Skeletal muscle cell (primary cell): ENCODE measurements at regions not wholly inside any gene's neighbourhood (a gene's known extent, or its start where the extent isn't known, plus 50 kb on each side); places are given as distances from the start of the nearest gene placed in this dataset.

Experiments used
- DNase-seq: peaks from one replicate; pipeline ENCODE4 v3.0.0-alpha.2; 2010; ENCODE audit warnings: low read depth
- H3K4me3 ChIP-seq: 2 replicates; pipeline ENCODE4 v1.5.1; 2011; ENCODE audit warnings: low read depth, mild to moderate bottlenecking, control low read depth, low read length, moderate library complexity

DNA sequence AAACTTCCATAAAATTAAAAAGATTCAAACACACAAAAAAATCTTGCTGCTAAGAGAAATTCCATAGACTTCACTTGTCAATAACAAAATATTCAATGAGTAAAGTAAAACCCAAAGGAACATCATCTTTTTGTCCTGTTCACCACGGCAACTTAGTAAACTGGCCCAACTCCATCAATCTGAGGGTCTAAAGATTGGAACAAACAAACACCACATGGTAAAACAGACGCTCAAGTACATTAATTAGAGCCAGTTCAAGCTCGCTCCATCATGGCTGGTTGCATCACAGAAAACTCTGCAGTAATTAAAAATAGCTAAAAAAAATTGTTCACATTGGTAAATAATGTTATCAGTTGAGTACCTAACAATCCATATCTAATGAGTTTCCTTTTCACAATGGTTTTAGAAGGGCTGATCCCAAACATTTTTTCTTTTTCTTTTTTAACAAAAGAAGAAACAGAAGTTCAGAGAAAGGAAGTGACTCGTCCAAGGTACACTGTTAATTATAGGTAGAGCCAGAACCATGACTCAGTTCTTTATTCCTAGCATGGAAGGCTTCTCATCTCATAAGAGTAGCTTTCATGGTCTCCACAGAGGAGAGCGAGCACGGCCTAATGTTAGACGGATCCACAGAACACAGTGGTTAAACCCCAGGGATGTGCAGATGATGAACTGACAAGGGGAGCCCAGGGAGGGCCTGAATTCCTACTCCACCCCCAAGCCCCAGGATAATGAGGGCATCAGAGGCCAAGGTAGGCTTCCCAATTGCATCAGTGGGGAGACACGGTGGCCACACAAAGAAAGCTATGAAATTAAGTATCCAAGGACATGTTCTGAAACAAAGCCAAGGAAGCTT lies 79.2 kb upstream of the ARHGEF3 start:
- no peak overlapping the region for H3K4me3 ChIP-seq
- no peak for DNase-seq

DNA sequence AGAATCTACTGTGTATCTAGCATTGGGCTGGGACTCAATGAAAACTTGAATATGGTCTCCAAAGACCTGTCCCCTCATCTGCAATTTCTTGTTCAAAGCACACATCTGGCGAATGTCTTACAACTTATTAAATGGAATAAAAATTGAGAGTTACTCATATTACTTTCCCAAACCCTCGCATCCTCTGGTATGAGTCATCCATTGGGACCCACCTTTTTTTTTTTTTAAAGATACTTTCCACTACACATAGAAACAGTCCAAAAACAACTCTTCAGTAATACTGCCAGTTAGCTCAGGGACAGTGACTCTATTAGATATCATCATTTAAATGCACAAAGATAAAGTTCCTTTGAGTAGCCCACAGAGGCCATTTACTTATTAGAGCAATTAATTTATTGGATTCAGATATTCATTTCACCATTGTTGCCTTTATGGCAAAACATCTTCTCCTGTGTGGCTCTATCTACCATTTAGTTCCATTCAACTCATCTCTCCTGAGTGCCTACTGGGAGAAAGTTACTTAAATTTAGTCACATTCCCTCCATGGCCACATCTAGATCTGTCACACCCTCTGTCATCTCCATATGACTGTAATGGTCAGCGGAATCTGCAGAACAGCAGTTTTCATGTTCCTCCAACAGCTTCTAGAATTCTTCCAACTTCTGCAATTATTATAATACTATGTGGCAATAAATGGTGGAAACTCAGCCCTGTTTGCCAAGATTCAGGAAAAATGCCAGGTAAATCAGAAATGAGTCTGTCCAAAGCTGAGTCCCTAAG lies 77.9 kb upstream of the ARHGEF3 start:
- DNase-seq = no peak
- no peak overlapping the region for H3K4me3 ChIP-seq

DNA sequence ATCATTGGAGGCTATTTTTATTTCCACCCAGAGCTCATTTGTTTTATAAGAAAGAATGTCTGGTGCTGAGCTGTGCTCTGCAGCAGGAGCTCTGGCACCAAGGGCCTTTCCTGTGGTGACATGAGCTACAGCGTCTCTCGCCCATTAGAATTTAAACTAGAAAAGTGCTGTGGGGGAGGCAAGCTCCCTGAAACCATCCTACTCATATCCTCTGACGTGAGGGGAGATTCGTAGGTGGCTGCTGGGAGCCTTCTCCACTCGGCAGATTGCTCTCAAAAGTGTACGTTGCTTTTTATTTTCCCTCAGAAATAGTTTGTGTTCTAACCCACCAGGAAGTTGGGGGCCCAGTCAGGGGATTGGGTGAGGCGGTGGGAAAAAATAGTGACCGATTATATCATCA lies 76.3 kb upstream of the ARHGEF3 start:
- DNase-seq = peak; percentile 47
- H3K4me3 ChIP-seq = no peak overlapping the region

DNA sequence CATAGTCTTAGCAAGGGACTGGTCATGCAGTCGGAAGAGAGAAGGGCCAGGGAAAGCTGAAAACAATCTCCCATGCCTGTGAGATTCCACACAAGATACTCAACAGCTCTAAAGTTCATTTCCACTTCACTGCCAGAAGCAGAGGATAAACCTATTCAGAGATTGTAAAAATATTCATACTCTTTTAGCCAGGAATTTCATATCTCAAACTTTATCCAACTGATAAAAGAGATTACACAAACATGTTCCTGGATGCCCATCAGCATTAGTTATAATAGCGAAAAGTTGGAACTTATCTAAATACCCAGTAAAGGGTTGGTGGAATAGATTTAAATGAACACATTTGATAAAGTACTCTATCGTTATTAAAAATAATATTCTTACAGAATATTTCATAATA lies 75.2 kb upstream of the ARHGEF3 start:
- no peak for DNase-seq
- no peak overlapping the region for H3K4me3 ChIP-seq

DNA sequence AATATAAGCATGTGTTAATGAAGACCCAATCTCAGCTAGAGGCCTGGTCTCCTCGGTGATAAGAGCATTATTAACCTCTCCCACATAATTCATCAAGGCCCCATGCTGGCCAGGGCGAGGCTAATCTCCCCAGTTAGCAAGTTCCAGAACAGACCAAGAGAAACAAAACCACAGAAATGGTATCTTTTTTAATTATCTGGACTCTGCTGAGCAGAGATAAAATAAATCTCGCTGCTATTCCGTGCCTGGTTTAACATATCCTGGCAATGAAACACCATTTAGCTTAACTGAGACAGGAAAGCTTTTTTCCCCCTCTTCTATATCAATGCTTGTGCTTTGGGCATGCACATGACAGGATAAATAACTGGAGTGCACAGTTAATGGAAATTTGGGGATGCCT lies 72.5 kb upstream of the ARHGEF3 start:
- no peak overlapping the region for H3K4me3 ChIP-seq
- DNase-seq = no peak

DNA sequence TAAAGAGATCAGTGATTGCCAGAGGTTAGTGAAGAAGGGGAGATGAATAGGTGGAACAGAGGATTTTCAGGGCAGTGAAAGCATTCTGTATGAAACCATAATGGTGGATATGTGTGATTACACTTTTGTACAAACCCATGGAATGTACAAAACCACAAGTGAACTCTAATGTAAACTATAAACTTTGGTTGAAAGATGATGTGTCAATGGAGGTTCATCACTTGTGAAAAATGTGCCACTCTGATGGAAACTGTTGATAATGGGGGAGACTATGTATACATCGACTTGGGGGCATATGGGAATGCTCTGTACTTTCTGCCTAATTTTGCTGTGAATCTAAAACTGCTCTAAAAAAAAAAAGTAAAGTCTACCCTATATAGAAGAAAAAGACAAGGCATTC lies 68.7 kb upstream of the ARHGEF3 start:
- no peak overlapping the region for H3K4me3 ChIP-seq
- no peak for DNase-seq

DNA sequence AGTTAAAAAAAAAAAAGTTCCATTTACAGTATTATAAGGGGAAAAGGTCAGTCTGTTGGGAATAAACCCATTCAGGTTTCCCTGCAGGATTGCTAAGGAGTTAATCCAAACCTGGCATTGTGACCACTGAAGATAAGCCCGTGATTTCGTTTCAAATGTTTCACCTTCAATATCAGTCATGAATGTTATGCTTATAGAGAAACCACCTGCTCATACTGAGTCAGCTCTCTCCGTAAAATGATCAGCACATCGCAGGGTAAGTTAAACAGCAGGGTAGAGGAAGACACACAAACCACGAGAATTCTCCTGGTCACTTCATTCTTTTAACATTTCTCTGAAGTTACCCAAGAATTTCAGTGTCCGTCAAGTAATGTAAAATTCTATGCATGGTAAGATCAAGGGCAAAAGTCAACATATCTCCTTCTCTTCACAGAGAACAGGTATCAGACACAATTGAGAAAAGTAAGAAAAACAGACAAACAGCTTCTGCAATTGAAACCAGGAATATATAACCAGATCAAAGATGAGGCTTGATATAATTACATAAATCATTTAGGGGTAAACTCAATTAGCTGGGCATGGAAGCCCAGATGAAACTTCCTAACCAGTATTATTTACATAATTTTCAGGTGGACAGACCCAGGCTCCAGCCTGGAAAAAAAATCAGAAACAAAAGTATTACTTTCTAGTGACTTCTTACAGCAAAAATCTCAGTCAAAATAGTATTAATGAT lies 67.6 kb upstream of the ARHGEF3 start:
- no peak for DNase-seq
- H3K4me3 ChIP-seq = no peak overlapping the region

DNA sequence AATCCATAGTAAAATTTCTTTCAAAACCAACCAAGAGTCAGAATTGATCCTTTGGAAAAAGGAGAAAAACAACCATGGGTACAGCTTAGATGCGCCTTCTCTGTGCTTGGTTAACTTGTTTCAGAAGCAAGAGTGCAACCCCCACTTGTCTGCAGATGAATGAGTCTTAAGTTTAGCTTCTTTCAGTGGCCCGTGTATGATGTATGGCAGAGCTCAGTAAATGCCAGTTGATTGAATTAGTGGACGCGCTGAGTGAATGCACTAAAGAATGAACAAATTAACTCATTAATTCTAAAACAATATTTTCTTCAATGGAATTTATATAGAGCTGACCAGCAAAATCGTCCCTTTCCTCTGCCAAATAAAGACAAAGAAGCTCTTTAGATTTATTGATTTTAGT lies 67.0 kb upstream of the ARHGEF3 start:
- DNase-seq = no peak
- H3K4me3 ChIP-seq = no peak overlapping the region

DNA sequence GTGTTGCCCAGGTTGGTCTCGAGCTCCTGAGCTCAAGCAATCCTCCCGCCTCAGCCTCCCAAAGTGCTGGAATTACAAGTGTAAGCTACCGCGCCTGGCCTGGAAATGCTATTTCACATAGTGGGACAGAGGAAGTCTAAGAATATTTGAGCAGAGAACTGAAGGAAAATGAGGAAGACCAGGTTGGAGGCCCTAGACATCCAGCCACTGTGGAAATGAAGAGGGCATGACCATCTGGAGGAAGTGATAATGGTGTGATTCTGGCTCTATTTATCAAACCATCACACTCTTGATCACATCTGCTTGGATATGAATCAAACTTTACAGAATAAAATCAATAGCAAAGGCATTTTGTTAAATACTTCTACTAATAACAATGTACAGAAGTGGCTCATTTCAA lies 65.9 kb upstream of the ARHGEF3 start:
- H3K4me3 ChIP-seq = no peak overlapping the region
- DNase-seq = no peak

DNA sequence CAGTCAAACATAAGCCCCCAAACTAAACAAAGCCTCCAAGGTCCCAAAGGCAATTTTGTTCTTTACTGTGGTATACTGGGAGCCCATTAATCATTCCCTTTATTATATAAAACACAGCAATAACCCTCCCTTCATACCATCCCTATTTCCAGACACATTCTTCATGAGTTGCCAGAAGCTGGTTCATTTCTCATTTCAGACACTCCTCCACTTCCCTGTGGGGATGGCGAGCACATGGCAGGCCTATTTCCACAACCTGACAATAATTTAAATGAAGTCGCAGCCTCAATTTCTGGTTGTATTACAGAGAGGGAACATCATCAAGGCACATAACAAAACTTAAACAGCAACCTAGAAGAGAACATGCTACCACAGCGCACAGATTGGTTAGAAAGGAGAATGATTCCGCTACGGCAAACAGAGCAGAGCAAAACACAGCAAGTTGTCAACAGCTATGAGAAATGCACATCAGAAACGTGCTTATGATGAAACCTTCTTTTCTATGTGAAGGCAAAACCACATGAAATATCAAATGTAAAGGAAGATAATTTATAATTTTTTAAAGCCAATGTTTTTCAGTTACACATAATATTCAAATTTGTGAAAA lies 63.3 kb upstream of the ARHGEF3 start:
- H3K4me3 ChIP-seq = no peak overlapping the region
- no peak for DNase-seq

DNA sequence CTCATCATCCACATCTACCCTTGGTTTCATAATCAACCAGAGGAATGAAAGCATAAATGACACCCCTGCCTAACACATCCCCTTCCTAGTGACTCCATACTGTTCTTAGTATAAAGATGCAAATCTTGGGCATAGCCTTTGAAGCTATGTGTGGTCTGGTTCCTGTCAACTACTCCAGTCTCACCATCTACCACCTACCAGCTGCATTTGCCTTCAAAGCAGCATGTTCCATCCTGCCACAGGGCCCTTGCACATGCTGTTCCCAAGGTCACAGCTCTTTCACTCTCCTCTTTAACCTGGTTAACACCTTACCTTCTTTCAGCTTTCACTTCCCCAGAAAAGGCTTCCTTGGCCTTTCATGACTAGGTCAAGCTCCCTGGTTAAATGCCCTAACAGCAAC lies 62.3 kb upstream of the ARHGEF3 start:
- DNase-seq = no peak
- no peak overlapping the region for H3K4me3 ChIP-seq

DNA sequence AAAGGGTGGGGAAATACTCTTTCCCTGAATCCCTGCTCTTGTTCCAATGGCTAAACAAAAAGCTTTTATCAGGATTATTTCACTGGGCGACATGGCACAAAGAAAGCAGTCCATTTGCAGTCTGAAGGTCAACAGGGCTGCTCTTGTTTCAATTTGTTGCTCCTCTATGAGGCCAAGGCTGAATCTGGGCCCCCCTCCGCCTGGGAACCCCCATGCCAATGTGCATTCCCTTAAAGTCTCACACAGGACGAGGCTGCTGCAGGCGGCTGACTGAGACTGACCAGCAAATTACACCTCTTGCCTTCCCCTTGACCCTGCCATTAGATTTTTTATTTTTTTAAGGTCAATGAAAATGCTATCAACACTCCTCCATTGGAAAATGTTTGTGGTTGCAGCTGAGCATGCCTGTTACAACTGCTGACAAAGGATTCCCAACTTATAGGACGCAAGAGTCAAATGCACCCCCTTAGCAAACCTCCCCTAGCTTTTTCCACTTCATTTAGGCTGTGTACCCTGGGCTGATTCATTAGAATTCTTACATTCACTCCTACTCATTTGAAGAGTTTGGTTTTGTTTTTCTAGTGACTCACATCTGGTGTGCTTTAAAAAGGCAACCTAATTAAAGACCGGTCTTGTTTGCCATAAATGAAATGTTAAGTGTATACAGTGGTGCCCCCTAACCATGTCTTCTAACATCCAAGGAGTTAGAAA lies 60.8 kb upstream of the ARHGEF3 start:
- peak; percentile 59 for DNase-seq
- H3K4me3 ChIP-seq = no peak overlapping the region

DNA sequence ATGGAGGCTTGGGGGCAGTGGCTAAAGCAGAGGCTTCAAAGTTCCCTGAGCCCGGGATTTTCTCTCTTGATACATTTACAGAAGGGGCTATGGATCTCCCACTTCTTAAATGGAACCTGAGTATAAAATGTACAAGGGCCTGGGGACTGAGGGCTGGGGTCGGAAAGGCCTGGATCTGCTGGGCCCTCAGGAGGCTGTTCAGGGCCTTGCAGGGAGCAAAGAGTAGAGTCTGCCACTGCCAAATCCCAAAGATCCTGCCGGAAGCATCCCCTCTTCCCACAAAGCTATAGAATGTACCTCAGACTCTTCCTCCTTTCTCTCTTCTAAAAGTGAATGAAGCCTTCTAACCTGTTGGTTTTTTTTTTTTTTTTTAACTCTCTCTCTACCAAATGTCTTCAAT lies 59.8 kb upstream of the ARHGEF3 start:
- no peak overlapping the region for H3K4me3 ChIP-seq
- no peak for DNase-seq

DNA sequence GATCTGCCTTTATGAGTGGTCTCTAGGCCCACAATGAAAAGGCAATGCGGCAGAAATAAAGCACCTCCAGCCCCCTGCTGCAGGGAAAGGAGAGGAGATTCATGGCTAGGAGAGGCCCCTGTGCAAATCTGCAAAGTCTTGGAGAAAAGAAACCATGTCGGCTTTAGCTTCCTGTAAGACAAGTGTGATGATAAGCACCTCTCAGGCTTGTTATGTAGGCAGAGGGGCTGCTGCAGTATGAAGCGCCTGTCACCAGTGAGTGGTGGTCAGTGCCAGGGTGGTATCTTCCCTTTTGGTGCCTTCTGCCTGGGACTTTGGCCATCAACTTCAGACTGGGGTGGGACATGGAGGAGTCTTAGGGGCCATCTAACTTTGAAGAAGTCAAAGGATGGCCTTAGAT lies 59.2 kb upstream of the ARHGEF3 start:
- no peak for DNase-seq
- no peak overlapping the region for H3K4me3 ChIP-seq

DNA sequence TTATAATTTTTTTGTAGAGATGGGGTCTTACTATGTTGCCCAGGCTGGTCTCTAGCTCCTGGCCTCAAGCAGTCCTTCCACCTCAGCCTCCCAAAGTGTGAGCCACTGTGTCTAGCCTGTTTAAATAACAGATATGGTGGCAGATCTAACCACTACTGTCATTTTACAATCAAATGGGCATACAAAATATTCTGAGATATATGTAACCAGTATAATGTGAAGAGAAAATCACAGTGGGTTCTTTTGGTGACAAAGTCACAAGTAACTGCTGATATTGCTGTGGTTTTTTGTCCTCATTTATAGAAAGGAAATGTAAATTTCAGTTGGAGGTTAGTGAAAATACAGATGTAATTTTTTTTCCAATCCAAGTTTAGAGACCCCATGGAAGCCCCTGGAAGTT lies 58.6 kb upstream of the ARHGEF3 start:
- DNase-seq = no peak
- H3K4me3 ChIP-seq = no peak overlapping the region

DNA sequence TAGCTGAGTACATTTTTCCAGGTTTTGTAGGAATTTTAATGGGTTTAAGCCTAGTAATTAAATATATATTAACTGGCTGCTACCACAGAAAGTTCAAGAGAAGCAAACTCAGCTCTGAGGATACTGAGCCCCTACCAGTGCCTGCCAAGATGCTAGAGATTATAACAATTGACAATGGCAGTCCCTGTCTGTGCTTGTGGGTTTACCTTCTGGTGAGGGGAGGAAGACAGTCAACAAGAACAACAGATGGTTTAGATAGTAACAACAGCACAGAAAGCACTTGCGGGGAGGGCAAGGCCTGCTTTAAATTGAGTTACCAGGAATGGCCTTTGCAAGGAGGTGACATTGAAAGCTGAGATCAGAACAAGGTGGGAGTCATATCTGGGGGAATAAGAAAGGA lies 56.6 kb upstream of the ARHGEF3 start:
- H3K4me3 ChIP-seq = no peak overlapping the region
- DNase-seq = no peak

DNA sequence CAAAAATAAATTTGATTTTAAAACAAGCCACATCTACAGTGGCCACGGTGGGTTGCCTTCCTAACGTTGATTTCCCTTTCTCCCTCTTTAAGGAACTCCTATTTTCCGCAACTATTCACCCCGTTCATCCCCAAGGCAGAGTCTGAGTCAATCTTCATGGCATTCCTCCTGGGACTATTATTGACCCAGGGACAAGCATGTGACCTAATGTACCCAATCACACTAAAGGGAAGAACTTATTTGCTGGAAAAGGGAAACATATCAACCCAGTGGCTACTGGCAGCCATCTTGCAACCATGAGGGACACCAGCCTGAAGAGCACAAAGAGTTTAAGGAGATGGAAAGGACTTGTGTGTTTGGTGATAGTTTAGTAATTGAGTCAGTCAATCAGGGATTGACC lies 55.4 kb upstream of the ARHGEF3 start:
- no peak for DNase-seq

DNA sequence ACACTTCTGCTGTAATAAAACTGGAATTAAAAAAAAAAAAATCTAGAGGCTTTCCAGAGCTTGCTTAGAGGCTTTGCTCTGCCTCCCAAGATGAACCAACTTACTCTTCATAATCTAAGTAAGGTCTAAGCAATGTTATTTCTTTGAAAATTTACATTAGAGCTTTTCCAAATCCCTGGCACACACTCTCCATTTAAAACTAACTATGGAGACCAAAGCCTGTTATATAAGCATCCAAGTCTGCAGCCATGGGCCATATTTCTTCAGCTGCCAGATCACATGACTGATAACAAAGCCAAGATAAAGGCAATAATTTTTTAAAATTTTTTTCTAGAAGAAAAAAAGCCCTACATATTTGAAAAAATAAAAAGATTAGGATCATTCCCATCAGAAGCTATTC lies 55.0 kb upstream of the ARHGEF3 start:
- H3K4me3 ChIP-seq = no peak overlapping the region
- DNase-seq = no peak

More for the DNA sequence above, 55.4 kb upstream of the ARHGEF3 start:
- no peak overlapping the region for H3K4me3 ChIP-seq

DNA sequence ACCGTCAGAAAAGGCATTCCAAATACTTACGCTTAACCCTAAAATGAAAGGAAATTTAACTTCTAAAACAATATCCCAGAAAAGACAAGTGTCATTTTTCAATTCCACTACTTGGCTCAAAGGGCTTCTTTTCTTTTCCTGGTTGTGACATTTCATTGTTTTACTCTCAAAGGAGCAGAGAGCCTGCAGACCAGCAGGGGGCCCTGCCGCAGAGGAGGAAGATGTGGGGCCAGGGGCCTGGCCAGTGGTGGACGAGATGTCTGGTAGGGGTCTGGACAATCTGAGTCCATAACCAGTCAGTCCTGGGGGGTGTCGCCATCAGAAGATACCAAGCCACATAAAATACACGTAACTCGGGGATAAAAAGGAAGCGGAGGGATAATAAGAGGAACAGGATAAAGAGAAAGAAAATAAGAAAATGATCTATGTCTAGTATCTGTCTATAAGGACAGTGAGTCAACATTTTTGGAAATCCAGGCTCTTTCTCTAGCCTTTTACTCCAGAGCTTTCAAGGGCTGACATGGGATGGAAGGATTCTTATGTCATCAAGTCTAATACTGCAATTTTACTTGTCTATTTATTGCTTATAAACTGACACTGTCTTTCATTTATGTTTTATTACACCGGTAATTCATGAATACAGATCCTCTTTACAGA lies 54.2 kb upstream of the ARHGEF3 start:
- DNase-seq = no peak
- H3K4me3 ChIP-seq = no peak overlapping the region
